HEK293 (cell line): ENCODE measurements at regions not wholly inside any gene's neighbourhood (a gene's known extent, or its start where the extent isn't known, plus 50 kb on each side); places are given as distances from the start of the nearest gene placed in this dataset.

ENCODE experiments used
- ATF2 ChIP-seq: fragments of 450-650 bp; formaldehyde crosslinking; IDR thresholded peaks from 2 replicates; pipeline ENCODE4 v1.5.1; 2016; ENCODE audit warnings: missing biosample characterization, missing genetic modification characterization, low read depth
- KLF1 ChIP-seq: fragments of 450-650 bp; formaldehyde crosslinking; IDR thresholded peaks from 2 replicates; pipeline ENCODE4 v1.5.1; 2016; ENCODE audit warnings: missing biosample characterization, missing genetic modification characterization
- PRDM1 ChIP-seq: fragments of 450-650 bp; formaldehyde crosslinking; IDR thresholded peaks from 2 replicates; pipeline ENCODE4; 2016; ENCODE audit warnings: missing biosample characterization, missing genetic modification characterization
- YY1 ChIP-seq: fragments of 450-650 bp; formaldehyde crosslinking; IDR thresholded peaks from 2 replicates; pipeline ENCODE4 v1.5.1; 2018; ENCODE audit warnings: missing biosample characterization, missing genetic modification characterization
- ZBTB10 ChIP-seq: fragments of 450-650 bp; formaldehyde crosslinking; IDR thresholded peaks from 2 replicates; pipeline ENCODE4 v1.5.1; 2016; ENCODE audit warnings: missing biosample characterization, missing genetic modification characterization
- ZFP69B ChIP-seq: fragments of 450-650 bp; formaldehyde crosslinking; IDR thresholded peaks from 2 replicates; pipeline ENCODE4 v1.5.1; 2016; ENCODE audit warnings: missing biosample characterization, missing genetic modification characterization
- ZNF138 ChIP-seq: fragments of 450-650 bp; formaldehyde crosslinking; IDR thresholded peaks from 2 replicates; pipeline ENCODE4 v1.5.1; 2016; ENCODE audit warnings: missing biosample characterization, missing genetic modification characterization, borderline replicate concordance
- ZNF274 ChIP-seq, 2 experiments: fragments of 200-500 bp in 1 of 2; fragments of 450-650 bp in 1 of 2; sonication (Bioruptor generic) in 1 of 2; formaldehyde crosslinking in 1 of 2; IDR thresholded peaks; 2 replicates each; pipeline versions ENCODE4 v1.5.1 to v1.6.1; 2014 to 2016; ENCODE audit warnings: borderline replicate concordance in 1 of 2, inconsistent platforms in 1 of 2, low read length in 1 of 2, missing biosample characterization in 1 of 2, missing genetic modification characterization in 1 of 2
- ZNF335 ChIP-seq: fragments of 450-650 bp; formaldehyde crosslinking; conservative IDR thresholded peaks from 2 replicates; pipeline ENCODE4 v1.5.1; 2016; ENCODE audit warnings: missing biosample characterization, missing genetic modification characterization
- ZNF398 ChIP-seq: fragments of 450-650 bp; formaldehyde crosslinking; IDR thresholded peaks from 2 replicates; pipeline ENCODE4 v1.5.1; 2017; ENCODE audit warnings: missing biosample characterization, missing genetic modification characterization
- ZNF621 ChIP-seq: fragments of 450-650 bp; formaldehyde crosslinking; IDR thresholded peaks from 2 replicates; pipeline ENCODE4 v1.5.1; 2017; ENCODE audit warnings: missing biosample characterization, missing genetic modification characterization
- TF ChIP-seq, protein P1 (sequence below): fragments of 450-650 bp; formaldehyde crosslinking; IDR thresholded peaks from 2 replicates; pipeline ENCODE4 v1.5.1; 2016; ENCODE audit warnings: missing biosample characterization, missing genetic modification characterization
- TF ChIP-seq, protein P2 (sequence below): fragments of 450-650 bp; formaldehyde crosslinking; IDR thresholded peaks from 2 replicates; pipeline ENCODE4 v1.5.1; 2017; ENCODE audit warnings: missing biosample characterization, missing genetic modification characterization

DNA sequence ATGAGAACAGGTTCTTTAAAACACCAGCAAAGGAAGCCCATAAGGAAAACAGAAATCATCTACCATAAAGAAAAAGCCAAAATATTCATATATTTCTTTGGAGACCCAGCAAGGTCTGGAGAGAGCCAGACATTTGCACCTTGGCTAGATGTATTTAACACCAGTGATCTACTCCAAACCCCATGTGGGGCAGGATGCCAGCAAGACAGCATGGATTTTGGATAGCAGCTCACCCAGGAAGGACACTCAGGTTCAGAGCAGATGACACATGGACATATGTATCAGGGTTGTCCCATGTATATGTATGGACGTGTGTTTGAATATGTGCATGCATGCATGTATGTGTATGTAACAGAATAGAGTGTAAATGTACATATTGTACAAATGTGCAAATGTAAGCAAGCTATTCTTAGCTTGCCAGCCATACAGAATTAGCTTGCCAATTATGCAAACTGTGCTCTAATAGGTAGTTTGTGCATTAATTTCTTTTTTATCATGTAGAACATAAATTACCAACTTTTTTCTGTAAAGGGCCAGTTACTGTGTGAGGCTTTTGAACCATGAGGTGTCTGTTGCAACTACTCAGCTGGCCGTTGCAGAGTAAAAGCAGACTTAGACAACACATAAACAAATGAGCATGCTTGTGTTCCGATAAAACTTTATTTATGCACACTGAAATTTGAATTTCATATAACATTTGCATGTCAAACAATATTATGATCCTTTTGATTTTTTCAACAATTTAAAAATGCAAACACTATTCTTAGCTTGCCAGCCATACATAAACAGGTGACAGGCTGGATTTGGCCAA lies 73.5 kb upstream of the KAZN start:
- no peak for TF ChIP-seq ATF2 (tag by site-specific recombination)
- TF ChIP-seq, protein P1, sequence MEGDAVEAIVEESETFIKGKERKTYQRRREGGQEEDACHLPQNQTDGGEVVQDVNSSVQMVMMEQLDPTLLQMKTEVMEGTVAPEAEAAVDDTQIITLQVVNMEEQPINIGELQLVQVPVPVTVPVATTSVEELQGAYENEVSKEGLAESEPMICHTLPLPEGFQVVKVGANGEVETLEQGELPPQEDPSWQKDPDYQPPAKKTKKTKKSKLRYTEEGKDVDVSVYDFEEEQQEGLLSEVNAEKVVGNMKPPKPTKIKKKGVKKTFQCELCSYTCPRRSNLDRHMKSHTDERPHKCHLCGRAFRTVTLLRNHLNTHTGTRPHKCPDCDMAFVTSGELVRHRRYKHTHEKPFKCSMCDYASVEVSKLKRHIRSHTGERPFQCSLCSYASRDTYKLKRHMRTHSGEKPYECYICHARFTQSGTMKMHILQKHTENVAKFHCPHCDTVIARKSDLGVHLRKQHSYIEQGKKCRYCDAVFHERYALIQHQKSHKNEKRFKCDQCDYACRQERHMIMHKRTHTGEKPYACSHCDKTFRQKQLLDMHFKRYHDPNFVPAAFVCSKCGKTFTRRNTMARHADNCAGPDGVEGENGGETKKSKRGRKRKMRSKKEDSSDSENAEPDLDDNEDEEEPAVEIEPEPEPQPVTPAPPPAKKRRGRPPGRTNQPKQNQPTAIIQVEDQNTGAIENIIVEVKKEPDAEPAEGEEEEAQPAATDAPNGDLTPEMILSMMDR (tag by site-specific recombination) = no peak
- no peak for TF ChIP-seq ZBTB10 (tag by site-specific recombination)
- no peak for TF ChIP-seq ZNF621 (tag by site-specific recombination)
- TF ChIP-seq ZNF398 (tag by site-specific recombination) = no peak
- TF ChIP-seq, protein P2, sequence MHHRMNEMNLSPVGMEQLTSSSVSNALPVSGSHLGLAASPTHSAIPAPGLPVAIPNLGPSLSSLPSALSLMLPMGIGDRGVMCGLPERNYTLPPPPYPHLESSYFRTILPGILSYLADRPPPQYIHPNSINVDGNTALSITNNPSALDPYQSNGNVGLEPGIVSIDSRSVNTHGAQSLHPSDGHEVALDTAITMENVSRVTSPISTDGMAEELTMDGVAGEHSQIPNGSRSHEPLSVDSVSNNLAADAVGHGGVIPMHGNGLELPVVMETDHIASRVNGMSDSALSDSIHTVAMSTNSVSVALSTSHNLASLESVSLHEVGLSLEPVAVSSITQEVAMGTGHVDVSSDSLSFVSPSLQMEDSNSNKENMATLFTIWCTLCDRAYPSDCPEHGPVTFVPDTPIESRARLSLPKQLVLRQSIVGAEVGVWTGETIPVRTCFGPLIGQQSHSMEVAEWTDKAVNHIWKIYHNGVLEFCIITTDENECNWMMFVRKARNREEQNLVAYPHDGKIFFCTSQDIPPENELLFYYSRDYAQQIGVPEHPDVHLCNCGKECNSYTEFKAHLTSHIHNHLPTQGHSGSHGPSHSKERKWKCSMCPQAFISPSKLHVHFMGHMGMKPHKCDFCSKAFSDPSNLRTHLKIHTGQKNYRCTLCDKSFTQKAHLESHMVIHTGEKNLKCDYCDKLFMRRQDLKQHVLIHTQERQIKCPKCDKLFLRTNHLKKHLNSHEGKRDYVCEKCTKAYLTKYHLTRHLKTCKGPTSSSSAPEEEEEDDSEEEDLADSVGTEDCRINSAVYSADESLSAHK (tag by site-specific recombination) = no peak
- TF ChIP-seq KLF1 = no peak
- TF ChIP-seq ZNF335 (tag by site-specific recombination) = no peak
- TF ChIP-seq ZFP69B (tag by site-specific recombination) = no peak
- TF ChIP-seq PRDM1 (tag by site-specific recombination) = no peak
- TF ChIP-seq ZNF274 (IDR thresholded peaks at IDR 0.05; ENCODE audit: low read length) = no peak
- no peak for TF ChIP-seq ZNF274 (tag by site-specific recombination; IDR thresholded peaks at IDR 0.05; ENCODE audit: borderline replicate concordance)
- no peak for TF ChIP-seq YY1 (tag by site-specific recombination)
- TF ChIP-seq ZNF138 = no peak
